HCT116 (cell line): ENCODE measurements at regions not wholly inside any gene's neighbourhood (a gene's known extent, or its start where the extent isn't known, plus 50 kb on each side); places are given as distances from the start of the nearest gene placed in this dataset.
"Not testable (repeated sequence)": the region's sequence is repeated elsewhere in the genome, so short reads cannot be mapped to it uniquely, and the experiment has no call there.

ENCODE experiments used
- ATAC-seq: fragments of 200-7000 bp; cut with Tn5 transposase; 2 replicates; pipeline ENCODE4 v1.9.1; 2020; ENCODE audit warnings: mild to moderate bottlenecking, moderate library complexity
- BruUV-seq: library from RNA; stranded (reverse); fragments of 400-500 nt; replicated peaks from 2 replicates; lab custom pipeline; 2021; lab: Mats Ljungman, UMichigan
- CTCF ChIA-PET: fragments of 300-600 bp; sonication (Branson Sonifier 250); formaldehyde crosslinking; loops from one replicate; lab custom pipeline; 2021; ENCODE audit warnings: antibody characterized with exemption; lab: Charles Lee
- POLR2A ChIA-PET: fragments of 300-600, 350-600 bp; sonication (Branson Sonifier 250); formaldehyde crosslinking; loops from one replicate; lab custom pipeline; 2021; ENCODE audit warnings: antibody characterized with exemption; lab: Charles Lee
- RAD21 ChIA-PET, 2 experiments: fragments of 300-600 bp; sonication (Branson Sonifier 250); formaldehyde crosslinking; loops; one replicate each; lab custom pipeline; 2023; ENCODE audit warnings: low total read pairs in 2 of 2; ENCODE audit not compliant: uncharacterized antibody in 2 of 2, unreplicated experiment in 2 of 2, low non-redundant PET in 1 of 2; lab: Charles Lee
- DNase-seq: peaks from one replicate; pipeline ENCODE4 v3.0.0-alpha.2; 2010; ENCODE audit warnings: low read depth, low spot score
- H2AFZ ChIP-seq: fragments of 200-600 bp; shearing (Covaris generic), sonication (generic); 2 replicates; pipeline ENCODE4 v1.6.1; 2017; ENCODE audit warnings: low read depth, mixed run types, mixed read lengths, antibody characterized with exemption, low read length; ENCODE audit not compliant: poor library complexity, severe bottlenecking
- H3K27ac ChIP-seq: 2 replicates; pipeline ENCODE4 v1.5.1; 2012; ENCODE audit warnings: low read depth, low read length
- H3K27me3 ChIP-seq: fragments of 200-600 bp; sonication (generic); 2 replicates; pipeline ENCODE4 v1.6.1; 2016; ENCODE audit warnings: mixed run types, low read length, mixed read lengths; ENCODE audit not compliant: insufficient read depth
- H3K36me3 ChIP-seq, 2 experiments: fragments of 200-500 bp in 1 of 2; fragments of 200-600 bp in 1 of 2; sonication (Bioruptor generic) in 1 of 2; sonication (generic) in 1 of 2; 2 replicates each; pipeline versions ENCODE4 v1.5.1 to v1.6.1; 2014 to 2016; ENCODE audit warnings: low read length in 2 of 2, inconsistent platforms in 1 of 2, mixed read lengths in 1 of 2, mixed run types in 1 of 2; ENCODE audit not compliant: insufficient read depth in 2 of 2, control insufficient read depth in 1 of 2
- H3K4me1 ChIP-seq, 2 experiments: fragments of 200-600 bp in 1 of 2; sonication (generic) in 1 of 2; 2 replicates each; pipeline versions ENCODE4 v1.5.1 to v1.6.1; 2012 to 2017; ENCODE audit warnings: low read length in 2 of 2, inconsistent platforms in 1 of 2, mild to moderate bottlenecking in 1 of 2, mixed read lengths in 1 of 2, mixed run types in 1 of 2, moderate library complexity in 1 of 2; ENCODE audit not compliant: insufficient read depth in 2 of 2, control insufficient read depth in 1 of 2
- H3K4me2 ChIP-seq: fragments of 200-600 bp; sonication (generic); 2 replicates; pipeline ENCODE4 v1.6.1; 2017; ENCODE audit warnings: mixed run types, low read length, mixed read lengths
- H3K4me3 ChIP-seq, 2 experiments: fragments of 200-600 bp in 1 of 2; sonication (generic) in 1 of 2; replicated peaks in 1 of 2; 2 replicates each; pipeline ENCODE4 v1.5.1; 2011 to 2016; ENCODE audit warnings: low read length in 2 of 2, control low read depth in 1 of 2, low read depth in 1 of 2, mild to moderate bottlenecking in 1 of 2, mixed read lengths in 1 of 2, mixed run types in 1 of 2
- H3K79me2 ChIP-seq: fragments of 200-600 bp; sonication (generic); 2 replicates; pipeline ENCODE4 v1.6.1; 2017; ENCODE audit warnings: mild to moderate bottlenecking, mixed run types, low read length, moderate library complexity, mixed read lengths; ENCODE audit not compliant: insufficient read depth
- H3K9ac ChIP-seq: fragments of 200-600 bp; sonication (generic); 2 replicates; pipeline ENCODE4 v1.6.1; 2016; ENCODE audit warnings: low read length, mixed read lengths
- H3K9me2 ChIP-seq: fragments of 200-600 bp; sonication (generic), shearing (Covaris generic); 2 replicates; pipeline ENCODE4 v1.6.1; 2017; ENCODE audit warnings: mixed run types, mild to moderate bottlenecking, moderate library complexity; ENCODE audit not compliant: insufficient read depth
- H3K9me3 ChIP-seq, 2 experiments: fragments of 200-500 bp in 1 of 2; fragments of 200-600 bp in 1 of 2; sonication (Bioruptor generic) in 1 of 2; sonication (generic) in 1 of 2; 2 replicates each; pipeline ENCODE4 v1.6.1; 2014 to 2017; ENCODE audit warnings: low read length in 2 of 2, mixed read lengths in 2 of 2, inconsistent platforms in 1 of 2, low read depth in 1 of 2, mild to moderate bottlenecking in 1 of 2, mixed run types in 1 of 2, moderate library complexity in 1 of 2; ENCODE audit not compliant: control insufficient read depth in 1 of 2, insufficient read depth in 1 of 2
- H4K20me1 ChIP-seq: fragments of 200-600 bp; sonication (generic), shearing (Covaris generic); 2 replicates; pipeline ENCODE4 v1.6.1; 2017; ENCODE audit warnings: mixed run types, mild to moderate bottlenecking, moderate library complexity; ENCODE audit not compliant: insufficient read depth
- POLR2A ChIP-seq: IDR thresholded peaks from 2 replicates; pipeline ENCODE4 v1.7.0; 2011; ENCODE audit warnings: borderline replicate concordance; ENCODE audit not compliant: insufficient read depth, insufficient read length; ENCODE audit errors: extremely low read depth
- SP1 ChIP-seq: IDR thresholded peaks from 2 replicates; pipeline ENCODE4 v1.6.1; 2012; ENCODE audit warnings: low read depth
- SRF ChIP-seq: IDR thresholded peaks from 2 replicates; pipeline ENCODE4 v1.6.1; 2012; ENCODE audit warnings: low read depth
- intact Hi-C: fragments of 100-400 bp; cut with micrococcal nuclease; formaldehyde crosslinking; loops from 2 replicates; pipeline ENCODE4 v1.10.0; 2022

DNA sequence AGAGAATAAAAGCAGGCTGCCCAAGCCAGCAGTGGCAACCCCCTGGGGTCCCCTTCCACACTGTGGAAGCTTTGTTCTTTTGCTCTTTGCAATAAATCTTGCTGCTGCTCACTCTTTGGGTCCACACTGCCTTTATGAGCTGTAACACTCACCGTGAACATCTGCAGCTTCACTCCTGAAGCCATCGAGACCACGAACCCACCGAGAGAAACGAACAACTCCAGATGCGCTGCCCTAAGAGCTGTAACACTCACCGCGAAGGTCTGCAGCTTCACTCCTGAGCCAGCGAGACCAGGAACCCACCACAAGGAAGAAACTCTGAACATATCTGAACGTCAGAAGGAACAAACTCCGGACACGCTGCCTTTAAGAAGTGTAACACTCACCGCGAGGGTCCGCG, 1252.9 kb downstream of the STIM2 start:
- H4K20me1 ChIP-seq, H3K9me3 ChIP-seq, H3K9me2 ChIP-seq, H3K4me3 ChIP-seq, H3K4me1 ChIP-seq, H3K4me2 ChIP-seq, BruUV-seq, CTCF ChIA-PET, POLR2A ChIA-PET, intact Hi-C loops, H3K27me3 ChIP-seq, H3K27ac ChIP-seq, ATAC-seq, DNase-seq, H3K9ac ChIP-seq, H3K36me3 ChIP-seq, H2AFZ ChIP-seq, H3K79me2 ChIP-seq, RAD21 ChIA-PET: not testable (repeated sequence)

DNA sequence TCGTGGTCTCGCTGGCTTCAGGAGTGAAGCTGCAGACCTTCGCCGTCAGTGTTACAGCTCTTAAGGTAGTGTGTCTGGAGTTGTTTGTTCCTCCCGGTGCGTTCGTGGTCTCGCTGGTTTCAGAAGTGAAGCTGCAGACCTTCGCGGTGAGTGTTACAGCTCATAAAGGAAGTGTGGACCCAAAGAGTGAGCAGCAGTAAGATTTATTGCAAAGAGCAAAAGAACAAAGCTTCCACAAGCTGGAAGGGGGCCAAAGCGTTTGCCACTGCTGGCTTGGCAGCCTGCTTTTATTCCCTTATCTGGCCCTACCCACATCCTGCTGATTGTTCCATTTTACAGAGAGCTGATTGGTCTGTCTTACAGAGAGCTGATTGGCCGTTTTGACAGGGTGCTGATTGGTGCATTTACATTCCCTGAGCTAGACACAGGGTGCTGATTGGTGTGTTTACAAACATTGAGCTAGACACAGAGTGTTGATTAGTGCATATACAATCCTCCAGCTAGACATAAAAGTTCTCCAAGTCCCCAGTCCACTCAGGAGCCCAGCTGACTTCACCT, 1256.0 kb downstream of the STIM2 start:
- RAD21 ChIA-PET, ATAC-seq, intact Hi-C loops, DNase-seq, H3K9ac ChIP-seq, H2AFZ ChIP-seq, H4K20me1 ChIP-seq, H3K9me2 ChIP-seq, H3K27me3 ChIP-seq, BruUV-seq, H3K4me3 ChIP-seq, CTCF ChIA-PET, H3K9me3 ChIP-seq, H3K36me3 ChIP-seq, H3K4me1 ChIP-seq, H3K27ac ChIP-seq, POLR2A ChIA-PET, H3K79me2 ChIP-seq, H3K4me2 ChIP-seq: not testable (repeated sequence)

GRCh38 chr4:28117084-28117682, 1256.5 kb downstream of the STIM2 start:
- DNase-seq = no peak
- TF ChIP-seq SP1 (no peak), SRF (no peak), POLR2A (no peak)
- TF ChIP-seq, all 23 proteins: peak for 0

More at GRCh38 chr4:28117084-28117682, 1256.5 kb downstream of the STIM2 start:
- no peak overlapping the region for H2AFZ ChIP-seq
- ATAC-seq = no peak
- no peaks in the 10 kb centered on the region for H3K27me3 ChIP-seq
- ChIA-PET CTCF (no interaction called here), RAD21 (no interaction called here), POLR2A (no interaction called here)
- no peak overlapping the region for H3K4me3 ChIP-seq
- H3K79me2 ChIP-seq = no peaks in the 10 kb centered on the region
- no peak overlapping the region for H3K27ac ChIP-seq
- H4K20me1 ChIP-seq = no peaks in the 10 kb centered on the region
- H3K9me2 ChIP-seq = peaks cover 4% of the 10 kb centered on the region; the same call in 1 of the 2 replicates
- H3K4me1 ChIP-seq = no peaks in the 10 kb centered on the region
- H3K4me2 ChIP-seq = no peak overlapping the region
- no peaks in the 10 kb centered on the region for H3K36me3 ChIP-seq
- intact Hi-C loops = no loop called here
- no peak overlapping the region for H3K9ac ChIP-seq
- no peaks in the 10 kb centered on the region for H3K9me3 ChIP-seq
- BruUV-seq = no TSS peak
